Neural cell (in vitro differentiated cells): ENCODE measurements at regions not wholly inside any gene's neighbourhood (a gene's known extent, or its start where the extent isn't known, plus 50 kb on each side); places are given as distances from the start of the nearest gene placed in this dataset.

Source experiments
- CTCF ChIP-seq: fragments of 450-650 bp; IDR thresholded peaks from 2 replicates; pipeline ENCODE4 v1.5.1; 2014; ENCODE audit warnings: antibody characterized with exemption, mild to moderate bottlenecking, moderate library complexity; ENCODE audit not compliant: poor library complexity, severe bottlenecking
- MXI1 ChIP-seq: fragments of 450-650 bp; conservative IDR thresholded peaks from 2 replicates; pipeline ENCODE4 v1.6.1; 2014; ENCODE audit warnings: antibody characterized with exemption, mild to moderate bottlenecking; ENCODE audit not compliant: poor library complexity, severe bottlenecking
- TAF1 ChIP-seq: IDR thresholded peaks from 2 replicates; pipeline ENCODE4 v1.6.1; 2012; ENCODE audit warnings: low read depth

GRCh38 chr1:56173736-56174135, 405.6 kb downstream of the PLPP3 start:
- no peak for TF ChIP-seq CTCF
- TF ChIP-seq MXI1 = no peak
- TF ChIP-seq TAF1 = no peak
